Activated CD8-positive, alpha-beta memory T cell treated with anti-CD3 and anti-CD28 coated beads, Interleukin-2, amount 50 U/mL, for 48 hours (primary cell): ENCODE measurements at regions not wholly inside any gene's neighbourhood (a gene's known extent, or its start where the extent isn't known, plus 50 kb on each side); places are given as distances from the start of the nearest gene placed in this dataset.
"Not testable (repeated sequence)": the region's sequence is repeated elsewhere in the genome, so short reads cannot be mapped to it uniquely, and the experiment has no call there.

Experiments used
- DNase-seq: peaks from one replicate; pipeline ENCODE4 v3.0.0-alpha.2; 2020

GRCh38 chr1:38201431-38201830 lies 154.8 kb upstream of the POU3F1 start:
- DNase-seq, result no peak

- no peak for DNase-seq
Observed at GRCh38 chr1:38198621-38199020, 152.0 kb upstream of the POU3F1 start.

DNA sequence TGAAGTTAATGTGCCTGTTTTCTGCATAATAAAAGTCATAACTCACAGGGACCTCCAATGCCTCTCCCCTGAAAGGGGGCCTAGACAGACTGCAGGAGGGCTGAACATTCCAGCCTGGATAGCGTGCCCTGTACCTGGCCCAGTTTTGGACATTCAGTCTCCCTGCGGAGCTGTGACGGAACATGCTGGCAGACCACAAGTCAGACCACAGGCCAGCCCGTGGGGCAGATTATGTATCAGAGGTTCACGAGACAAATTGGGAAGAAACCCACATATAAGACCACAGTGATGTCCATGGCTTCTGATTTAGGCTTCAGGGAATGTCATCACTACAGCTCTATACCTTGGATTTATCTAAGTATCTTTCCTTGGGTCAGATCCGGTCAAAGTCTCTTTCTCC lies 151.5 kb upstream of the POU3F1 start:
- DNase-seq, result no peak

GRCh38 chr1:38197312-38198061 lies 150.9 kb upstream of the POU3F1 start:
- DNase-seq, result no peak

GRCh38 chr1:38194472-38194871 lies 147.9 kb upstream of the POU3F1 start:
- no peak for DNase-seq

GRCh38 chr1:38193040-38193439 lies 146.4 kb upstream of the POU3F1 start:
- DNase-seq, result no peak

- no peak for DNase-seq
Observed at GRCh38 chr1:38191461-38191860, 144.9 kb upstream of the POU3F1 start.

GRCh38 chr1:38190983-38191382 lies 144.4 kb upstream of the POU3F1 start:
- DNase-seq, result no peak

- DNase-seq, result no peak
Observed at GRCh38 chr1:38187552-38187951, 141.0 kb upstream of the POU3F1 start.

DNA sequence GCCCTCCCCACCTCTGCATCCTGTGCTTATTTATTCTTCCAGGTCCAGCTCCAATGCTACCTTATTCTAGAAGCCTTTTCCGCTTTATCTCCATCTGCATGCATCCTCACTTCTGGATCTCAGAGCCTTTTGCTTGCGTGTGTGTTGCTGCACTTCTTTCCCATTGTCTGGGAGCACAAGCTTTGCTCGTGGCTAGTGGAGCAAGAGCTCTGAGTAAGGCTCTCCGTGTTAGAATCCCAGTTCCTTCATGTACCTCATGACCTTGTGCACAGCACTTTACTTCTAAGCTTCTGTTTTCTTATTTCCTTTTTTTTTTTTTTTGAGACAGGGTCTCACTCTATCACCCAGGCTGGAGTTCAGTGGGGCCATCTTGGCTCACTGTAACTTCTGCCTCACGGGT lies 140.0 kb upstream of the POU3F1 start:
- DNase-seq, result no peak

GRCh38 chr1:38185913-38186312 lies 139.3 kb upstream of the POU3F1 start:
- DNase-seq, result no peak

GRCh38 chr1:38183747-38184146 lies 137.2 kb upstream of the POU3F1 start:
- DNase-seq, result no peak

- no peak for DNase-seq
Observed at GRCh38 chr1:38183096-38183495, 136.5 kb upstream of the POU3F1 start.

DNA sequence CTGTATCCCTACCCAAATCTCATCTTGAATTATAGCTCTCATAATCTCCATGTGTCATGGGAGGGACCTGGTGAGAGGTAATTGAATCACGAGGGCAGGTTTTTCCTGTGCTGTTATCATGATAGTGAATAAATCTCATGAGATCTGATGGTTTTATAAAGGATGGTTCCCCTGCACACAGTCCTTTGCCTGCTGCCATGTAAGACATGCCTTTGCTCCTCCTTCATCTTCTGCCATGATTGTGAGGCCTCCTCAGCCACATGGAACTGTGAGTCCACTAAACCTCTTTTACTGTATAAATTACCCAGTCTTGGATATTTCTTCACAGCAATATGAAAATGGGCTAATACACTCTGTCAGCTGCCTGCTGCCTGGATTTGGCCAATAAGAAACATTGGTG lies 133.8 kb upstream of the POU3F1 start:
- DNase-seq, result not testable (repeated sequence)

- no peak for DNase-seq
Observed at GRCh38 chr1:38179483-38179882, 132.9 kb upstream of the POU3F1 start.

DNA sequence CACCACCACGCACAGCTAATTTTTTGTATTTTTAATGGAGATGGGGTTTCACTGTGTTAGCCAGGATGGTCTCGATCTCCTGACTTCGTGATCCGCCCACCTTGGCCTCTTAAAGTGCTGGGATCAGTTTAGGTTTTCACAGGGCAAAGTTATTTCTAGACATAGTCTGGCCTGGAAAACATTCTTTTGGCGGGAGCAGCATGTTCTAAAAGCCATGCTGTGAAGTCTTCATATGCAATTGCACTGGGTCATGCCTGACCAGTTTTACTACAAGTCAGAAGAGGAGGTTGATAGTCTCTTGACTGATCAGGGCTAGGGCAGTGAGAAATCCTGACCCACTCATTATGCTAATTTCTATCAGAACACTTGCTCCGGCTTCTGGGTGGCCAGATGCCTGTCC lies 131.6 kb upstream of the POU3F1 start:
- DNase-seq, result no peak

DNA sequence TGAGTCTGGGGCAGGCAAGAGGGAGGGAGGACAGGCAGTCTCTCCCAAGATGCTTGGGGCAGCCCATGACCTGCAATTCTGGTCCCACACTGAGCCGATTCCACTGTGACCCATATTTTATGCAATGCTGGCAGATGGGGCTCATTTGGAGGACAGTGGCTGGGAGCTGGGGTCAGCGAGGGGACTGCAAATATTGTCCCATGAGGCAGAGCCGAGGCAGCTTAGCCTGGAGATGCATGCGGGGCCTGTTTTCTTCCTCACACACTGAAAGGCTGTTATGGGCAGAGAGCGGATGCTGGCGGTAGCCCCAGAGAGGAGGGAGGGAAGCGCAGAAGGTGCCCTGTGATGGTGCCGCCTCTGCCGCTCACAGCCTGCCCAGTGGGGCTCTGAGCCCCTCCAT lies 128.5 kb upstream of the POU3F1 start:
- no peak for DNase-seq

DNA sequence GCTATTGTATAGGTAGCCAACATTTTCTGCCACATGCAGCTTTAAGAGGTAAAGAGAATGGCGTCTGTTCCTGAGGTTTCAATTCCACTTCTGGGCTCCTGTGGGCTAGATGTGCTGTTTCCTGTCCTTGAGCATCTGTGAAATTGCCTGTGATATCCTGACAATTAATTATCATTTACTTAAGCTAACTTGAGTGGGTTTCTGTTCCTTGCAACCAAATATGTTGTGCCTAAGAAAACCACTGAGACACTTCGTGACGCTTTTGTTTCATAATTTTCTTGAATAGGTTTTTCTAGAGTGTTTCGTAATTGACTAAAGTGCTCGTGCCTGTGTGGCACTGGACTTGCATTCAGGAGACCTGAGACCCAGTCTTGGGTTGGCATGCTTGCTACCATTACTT lies 127.3 kb upstream of the POU3F1 start:
- DNase-seq, result no peak

- no peak for DNase-seq
Observed at GRCh38 chr1:38173157-38173831, 126.7 kb upstream of the POU3F1 start.

- DNase-seq, result no peak
Observed at GRCh38 chr1:38169121-38169520, 122.5 kb upstream of the POU3F1 start.

GRCh38 chr1:38168365-38168764 lies 121.8 kb upstream of the POU3F1 start:
- DNase-seq, result no peak

GRCh38 chr1:38166461-38166860 lies 119.9 kb upstream of the POU3F1 start:
- no peak for DNase-seq

DNA sequence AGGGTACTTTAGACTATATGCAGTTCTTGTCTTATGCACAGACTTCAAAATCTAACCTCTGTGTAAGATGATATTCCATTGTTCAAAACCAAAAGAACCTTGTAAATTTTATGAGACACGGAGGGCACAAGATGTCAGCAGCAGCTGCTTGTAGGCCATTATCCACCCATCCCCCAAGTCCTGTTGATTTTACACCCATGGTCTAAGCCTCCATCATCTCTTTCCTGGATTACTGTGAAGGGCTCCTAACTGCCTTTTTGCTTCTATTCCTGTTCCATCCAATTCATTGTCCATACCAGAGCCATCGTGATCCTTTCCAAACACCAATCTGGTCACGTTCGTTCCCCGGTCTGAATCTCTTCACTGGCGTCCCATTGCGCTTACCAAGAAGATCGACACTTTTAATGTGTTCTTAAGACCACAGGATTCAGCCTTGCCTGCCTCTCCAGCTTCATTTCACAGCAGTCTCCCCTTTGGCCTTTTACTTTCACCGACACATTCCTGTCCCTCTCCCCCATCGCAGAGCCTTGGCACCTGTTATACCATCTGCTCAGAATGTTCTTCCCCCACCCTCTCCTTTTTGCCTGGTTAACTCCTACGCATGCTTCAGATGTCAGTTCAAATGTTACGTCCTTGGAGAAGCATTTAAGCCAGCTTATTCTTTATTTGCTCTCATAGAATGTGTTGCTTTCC lies 107.3 kb upstream of the POU3F1 start:
- no peak for DNase-seq
